Neural progenitor cell (in vitro differentiated cells): ENCODE measurements at regions not wholly inside any gene's neighbourhood (a gene's known extent, or its start where the extent isn't known, plus 50 kb on each side); places are given as distances from the start of the nearest gene placed in this dataset.

Experiments
- CTCF ChIP-seq: fragments of 200-600 bp; sonication (generic); IDR thresholded peaks from 2 replicates; pipeline ENCODE4 v1.5.1; 2017; ENCODE audit warnings: antibody characterized with exemption, mild to moderate bottlenecking
- EZH2 ChIP-seq: fragments of 200-600 bp; sonication (generic); IDR thresholded peaks from 2 replicates; pipeline ENCODE4 v1.6.1; 2017; ENCODE audit warnings: antibody characterized with exemption, mild to moderate bottlenecking, moderate library complexity

- TF ChIP-seq CTCF = no peak
- TF ChIP-seq EZH2 = no peak
Observed at GRCh38 chr21:34302521-34302920, 61.3 kb upstream of the KCNE2 start.
